GM10248 (cell line): ENCODE measurements at regions not wholly inside any gene's neighbourhood (a gene's known extent, or its start where the extent isn't known, plus 50 kb on each side); places are given as distances from the start of the nearest gene placed in this dataset.

Experiments used
- CTCF ChIA-PET: fragments of 300-600 bp; sonication (Branson Sonifier 250); formaldehyde crosslinking; extraction: SDS; loops from one replicate; lab custom pipeline; 2021; ENCODE audit warnings: antibody characterized with exemption; lab: Yijun Ruan, JAX
- POLR2A ChIA-PET: fragments of 350-650 bp; sonication (Branson Sonifier 250); formaldehyde crosslinking; extraction: SDS; loops from one replicate; lab custom pipeline; 2020; ENCODE audit warnings: antibody characterized with exemption; lab: Yijun Ruan, JAX
- DNase-seq: peaks from one replicate; pipeline ENCODE4 v3.0.0; 2012; ENCODE audit errors: extremely low spot score
- CTCF ChIP-seq: IDR thresholded peaks from 2 replicates; pipeline ENCODE4 v1.5.1; 2012; ENCODE audit warnings: mild to moderate bottlenecking, low read depth; ENCODE audit errors: extremely low read depth, missing control alignments, control extremely low read depth

DNA sequence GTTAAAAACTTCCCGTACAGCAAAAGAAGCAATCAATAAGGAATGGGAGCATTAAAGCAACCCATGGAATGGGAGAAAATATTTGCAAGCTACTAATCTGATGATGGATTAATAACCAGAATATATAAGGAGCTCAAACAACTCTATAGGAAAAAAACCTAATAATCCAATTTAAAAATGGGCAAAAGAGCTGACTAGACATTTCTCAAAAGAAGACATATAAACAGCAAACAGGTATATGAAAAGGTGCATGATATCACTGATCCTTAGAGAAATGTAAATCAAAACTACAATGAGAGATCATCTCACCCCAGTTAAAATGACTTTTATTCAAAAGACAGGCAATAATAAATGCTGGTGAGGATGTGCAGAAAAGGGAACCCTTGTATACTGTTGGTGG, 52.7 kb upstream of the POU1F1 start:
- no peak for TF ChIP-seq CTCF
- ChIA-PET CTCF (no interaction called here), POLR2A (no interaction called here)
- DNase-seq, result no peak
